IPS-15b (cell line): ENCODE measurements at regions not wholly inside any gene's neighbourhood (a gene's known extent, or its start where the extent isn't known, plus 50 kb on each side); places are given as distances from the start of the nearest gene placed in this dataset.
"Not testable (repeated sequence)": the region's sequence is repeated elsewhere in the genome, so short reads cannot be mapped to it uniquely, and the experiment has no call there.

Source experiments
- H3K27me3 ChIP-seq: one replicate; pipeline ENCODE4 v1.6.1; 2013; ENCODE audit warnings: low read length; ENCODE audit not compliant: control insufficient read depth, insufficient read depth
- H3K36me3 ChIP-seq: one replicate; pipeline ENCODE4 v1.6.1; 2013; ENCODE audit warnings: low read length; ENCODE audit not compliant: control insufficient read depth, insufficient read depth
- H3K4me1 ChIP-seq: one replicate; pipeline ENCODE4 v1.6.1; 2013; ENCODE audit warnings: mild to moderate bottlenecking, low read length; ENCODE audit not compliant: control insufficient read depth, insufficient read depth
- H3K4me3 ChIP-seq: one replicate; pipeline ENCODE4 v1.5.1; 2013; ENCODE audit warnings: low read depth, low read length
- H3K9ac ChIP-seq: one replicate; pipeline ENCODE4 v1.6.1; 2013; ENCODE audit warnings: low read depth, mild to moderate bottlenecking, low read length
- H3K9me3 ChIP-seq: one replicate; pipeline ENCODE4 v1.6.1; 2013; ENCODE audit warnings: mild to moderate bottlenecking, low read length; ENCODE audit not compliant: control insufficient read depth, insufficient read depth

DNA sequence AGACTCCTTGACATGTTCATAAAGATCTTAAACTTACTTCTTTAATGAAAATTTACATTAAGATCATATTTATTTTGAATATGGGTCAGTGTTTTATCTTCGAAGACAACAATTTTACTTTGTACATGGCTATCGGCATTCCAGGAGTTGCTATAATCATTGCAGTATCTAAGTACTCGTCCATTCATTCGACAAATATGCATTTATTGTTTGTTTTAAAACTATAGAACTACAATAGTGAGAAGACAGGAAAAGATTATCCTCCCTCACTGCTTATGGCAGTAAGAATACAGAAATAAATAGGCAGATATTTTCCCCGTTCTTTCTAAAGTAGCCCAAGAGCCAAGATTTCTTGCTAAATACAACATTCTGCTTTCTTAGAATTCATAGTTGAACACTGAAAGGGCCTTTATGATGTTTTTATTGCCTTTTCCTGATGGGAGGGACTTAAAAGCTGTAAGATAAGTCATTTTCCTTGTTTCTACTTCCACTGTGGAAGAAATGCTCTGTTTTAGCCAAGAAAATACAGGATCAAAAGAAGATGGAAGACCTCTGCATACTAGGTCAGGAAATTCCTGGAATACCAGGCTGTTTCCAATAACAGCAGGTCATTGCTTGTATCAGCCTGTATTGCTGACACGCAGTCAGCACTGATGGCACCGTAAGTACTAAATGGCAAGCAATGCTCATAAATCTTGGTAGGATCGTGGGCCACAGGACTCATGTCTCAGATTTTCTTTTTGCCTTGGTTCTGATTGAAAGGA, 521.0 kb upstream of the ATP2B1 start:
- Histone ChIP-seq H3K9ac (no peak overlapping the region), H3K27me3 (no peaks in the 10 kb centered on the region), H3K4me3 (no peak overlapping the region), H3K36me3 (no peaks in the 10 kb centered on the region), H3K4me1 (no peaks in the 10 kb centered on the region), H3K9me3 (no peaks in the 10 kb centered on the region)

DNA sequence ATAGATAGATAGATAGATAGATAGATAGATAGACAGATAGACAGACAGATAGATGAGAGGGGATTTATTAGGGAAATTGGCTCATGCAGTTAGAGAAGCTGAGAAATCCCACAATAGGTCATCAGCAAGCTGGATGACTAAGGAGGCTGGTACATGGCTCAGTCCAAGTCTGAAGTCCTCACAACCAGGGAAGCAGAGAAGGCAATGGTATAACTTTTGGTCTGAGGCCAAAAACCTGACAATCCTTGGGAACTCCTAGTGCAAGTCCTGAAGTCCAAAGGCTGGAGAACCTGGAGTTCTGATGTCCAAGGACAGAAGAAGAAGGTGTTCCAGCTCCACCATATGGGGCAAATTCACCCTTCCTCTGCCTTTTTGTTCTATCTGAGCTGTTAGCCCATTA, 517.6 kb upstream of the ATP2B1 start:
- Histone ChIP-seq H3K27me3 (no peaks in the 10 kb centered on the region), H3K4me3 (no peak overlapping the region), H3K9ac (no peak overlapping the region), H3K4me1 (no peaks in the 10 kb centered on the region), H3K36me3 (no peaks in the 10 kb centered on the region), H3K9me3 (no peaks in the 10 kb centered on the region)

DNA sequence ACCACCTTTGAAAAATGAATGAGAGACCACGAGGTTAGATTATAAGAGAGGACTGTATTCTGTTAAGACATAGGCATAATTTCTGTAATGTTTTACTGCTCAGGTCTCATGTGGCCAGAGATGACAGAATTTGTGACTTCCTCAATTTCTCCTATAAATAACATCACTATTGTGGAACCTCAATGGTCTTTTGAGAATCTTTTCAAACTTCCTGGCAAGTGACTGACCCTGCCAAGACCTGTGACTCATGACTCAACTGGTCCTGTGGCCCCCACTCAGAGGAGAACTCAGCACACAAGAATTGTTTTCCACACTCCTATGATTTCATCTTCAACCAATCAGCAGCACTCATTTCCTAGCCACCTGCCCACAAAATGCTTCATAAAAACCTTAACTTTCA, 508.2 kb upstream of the ATP2B1 start:
- H3K9me3 ChIP-seq = no peaks in the 10 kb centered on the region
- no peaks in the 10 kb centered on the region for H3K36me3 ChIP-seq
- no peak overlapping the region for H3K4me3 ChIP-seq
- H3K4me1 ChIP-seq = no peaks in the 10 kb centered on the region
- no peak overlapping the region for H3K9ac ChIP-seq
- H3K27me3 ChIP-seq = no peaks in the 10 kb centered on the region

DNA sequence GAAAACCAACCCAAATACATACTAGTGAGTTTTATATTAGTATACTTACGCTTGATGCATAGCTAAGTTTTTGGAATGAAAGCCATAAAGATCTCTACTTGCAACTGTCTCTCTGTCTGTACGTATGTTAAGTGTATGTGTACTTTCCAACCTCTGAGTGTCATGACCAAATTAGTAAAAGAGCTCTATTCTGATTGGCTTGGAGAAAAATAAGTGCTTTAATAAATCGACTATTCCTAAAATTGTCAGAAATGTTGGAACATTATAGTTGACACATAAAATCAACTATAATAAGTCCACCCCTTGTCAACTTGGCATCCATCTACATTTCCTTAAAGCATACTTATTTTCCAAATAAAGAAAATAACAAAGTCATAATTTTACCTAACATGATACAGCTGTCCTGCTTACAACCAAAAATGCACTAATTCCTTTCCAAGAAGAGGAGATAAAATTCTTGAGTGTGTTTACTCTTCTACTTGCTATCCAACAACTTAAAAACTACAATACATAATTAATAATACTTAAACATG, 507.4 kb upstream of the ATP2B1 start:
- no peaks in the 10 kb centered on the region for H3K4me1 ChIP-seq
- no peaks in the 10 kb centered on the region for H3K9me3 ChIP-seq
- H3K4me3 ChIP-seq = no peak overlapping the region
- no peaks in the 10 kb centered on the region for H3K36me3 ChIP-seq
- no peak overlapping the region for H3K9ac ChIP-seq
- H3K27me3 ChIP-seq = no peaks in the 10 kb centered on the region

DNA sequence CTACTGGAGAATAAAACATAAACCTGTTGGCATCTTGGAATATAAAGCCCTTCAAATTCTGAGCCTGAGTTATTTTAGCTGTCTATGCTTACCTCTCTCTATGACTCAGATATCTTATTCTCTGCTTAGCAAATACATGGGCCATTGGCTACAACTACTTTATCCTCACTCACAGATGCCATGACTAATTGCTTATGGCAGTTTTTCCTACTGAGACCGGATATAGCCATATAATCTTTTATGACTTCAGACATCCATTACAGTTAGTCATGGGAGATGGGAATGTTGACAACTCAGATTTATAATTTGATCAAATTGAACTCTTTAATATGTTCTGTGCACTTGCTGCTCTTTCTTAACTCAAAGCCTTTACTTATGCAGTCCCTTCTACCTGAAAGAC, 502.4 kb upstream of the ATP2B1 start:
- H3K9me3 ChIP-seq = peaks cover 3% of the 10 kb centered on the region
- H3K9ac ChIP-seq = no peak overlapping the region
- H3K4me1 ChIP-seq = no peaks in the 10 kb centered on the region
- no peaks in the 10 kb centered on the region for H3K27me3 ChIP-seq
- no peaks in the 10 kb centered on the region for H3K36me3 ChIP-seq
- no peak overlapping the region for H3K4me3 ChIP-seq

DNA sequence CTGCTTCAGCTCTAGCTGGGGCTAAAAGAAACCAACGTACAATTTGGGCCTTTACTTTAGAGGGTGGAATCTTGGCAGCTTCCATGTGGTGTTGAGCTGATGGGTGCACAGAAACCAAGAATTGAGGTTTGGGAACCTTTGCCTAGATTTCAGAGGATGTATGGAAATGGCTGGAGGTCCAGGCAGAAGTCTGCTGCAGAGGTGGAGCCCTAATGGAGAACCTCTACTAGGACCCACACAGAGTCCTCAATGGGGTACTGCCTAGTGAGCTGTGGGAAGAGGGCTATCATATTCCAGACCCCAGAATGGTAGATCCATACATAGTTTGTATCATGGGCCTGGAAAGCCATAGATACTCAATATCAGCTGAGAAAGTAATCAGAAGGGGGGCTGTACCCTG, 500.4 kb upstream of the ATP2B1 start:
- Histone ChIP-seq H3K4me3 (no peak overlapping the region), H3K9ac (no peak overlapping the region), H3K4me1 (no peaks in the 10 kb centered on the region), H3K27me3 (no peaks in the 10 kb centered on the region), H3K36me3 (no peaks in the 10 kb centered on the region), H3K9me3 (peaks cover 3% of the 10 kb centered on the region)

DNA sequence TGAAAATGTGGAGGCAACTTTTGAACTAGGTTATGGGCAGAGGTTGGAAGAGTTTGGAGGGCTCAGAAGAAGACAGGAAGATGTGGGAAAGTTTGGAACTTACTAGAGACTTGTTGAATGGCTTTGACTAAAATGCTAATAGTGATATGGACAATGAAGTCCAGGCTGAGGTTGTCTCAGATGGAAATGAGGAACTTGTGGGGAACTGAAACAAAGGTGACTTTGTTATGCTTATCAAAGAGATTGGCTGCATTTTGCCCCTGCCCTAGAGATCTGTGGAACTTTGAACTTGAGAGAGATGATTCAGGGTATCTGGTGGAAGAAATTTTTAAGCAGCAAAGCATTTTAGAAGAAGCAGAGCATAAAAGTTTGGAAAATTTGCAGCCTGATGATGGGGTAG, 499.7 kb upstream of the ATP2B1 start:
- H3K9ac ChIP-seq, H3K4me1 ChIP-seq, H3K36me3 ChIP-seq, H3K27me3 ChIP-seq, H3K9me3 ChIP-seq, H3K4me3 ChIP-seq: not testable (repeated sequence)

DNA sequence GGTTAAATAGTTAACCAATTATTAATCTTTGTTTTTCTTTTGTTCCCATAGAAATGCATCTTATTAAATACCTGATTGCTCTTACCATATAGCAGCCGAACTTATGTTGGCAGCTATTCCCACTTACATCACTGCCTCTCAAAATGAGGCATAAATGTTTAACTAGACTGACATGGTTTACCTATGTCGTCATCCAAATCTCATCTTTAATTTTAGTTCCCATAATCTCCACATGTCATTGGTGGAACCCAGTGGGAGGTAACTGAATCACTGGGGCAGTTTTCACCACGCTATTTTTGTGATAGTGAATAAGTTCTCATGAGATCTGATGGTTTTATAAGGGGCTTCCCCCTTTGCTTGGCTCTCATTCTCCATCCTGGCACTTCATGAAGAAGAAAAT, 499.2 kb upstream of the ATP2B1 start:
- Histone ChIP-seq H3K9ac (no peak overlapping the region), H3K27me3 (no peaks in the 10 kb centered on the region), H3K9me3 (peaks cover 3% of the 10 kb centered on the region), H3K4me1 (no peaks in the 10 kb centered on the region), H3K36me3 (no peaks in the 10 kb centered on the region), H3K4me3 (no peak overlapping the region)

DNA sequence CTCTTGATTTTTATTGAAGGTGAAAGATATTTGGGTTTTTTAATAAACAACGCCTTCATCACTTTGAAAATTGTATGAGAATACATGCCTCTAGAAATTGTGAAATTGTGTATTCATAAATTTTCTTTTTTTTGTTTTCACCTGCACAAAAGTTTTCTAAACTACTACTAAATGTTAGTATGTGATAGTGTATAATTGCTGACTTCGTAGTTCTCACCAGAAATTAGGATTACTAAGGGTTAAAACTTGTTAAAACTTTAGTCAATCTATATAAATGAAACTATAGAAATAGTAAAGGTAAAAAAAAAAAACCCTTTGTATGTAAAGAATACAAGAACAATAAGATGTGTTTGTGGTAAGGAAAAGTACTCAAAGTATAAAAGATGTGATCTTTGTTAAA, 496.5 kb upstream of the ATP2B1 start:
- Histone ChIP-seq H3K9ac (no peak overlapping the region), H3K4me1 (no peaks in the 10 kb centered on the region), H3K36me3 (no peaks in the 10 kb centered on the region), H3K9me3 (peaks cover 3% of the 10 kb centered on the region), H3K27me3 (no peaks in the 10 kb centered on the region), H3K4me3 (no peak overlapping the region)

DNA sequence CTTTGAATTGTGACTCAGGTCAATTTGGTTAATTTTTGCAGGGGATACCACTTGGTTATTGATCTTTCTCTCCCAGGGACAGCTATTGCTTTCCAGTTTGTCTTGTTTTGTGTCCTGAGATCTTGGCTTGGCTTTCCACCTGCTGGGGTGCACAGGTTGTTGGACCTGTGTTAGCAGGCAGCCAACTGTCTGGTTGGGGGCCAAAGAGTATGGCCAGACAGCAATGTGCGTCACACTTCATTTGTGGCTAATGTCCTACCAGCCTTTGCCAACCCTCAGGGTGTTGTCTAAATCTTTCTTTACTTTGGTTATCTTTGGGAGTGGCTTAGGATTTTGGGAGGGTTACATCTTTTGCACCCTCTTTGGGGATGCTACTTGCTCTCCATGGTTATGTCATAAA, 494.9 kb upstream of the ATP2B1 start:
- no peak overlapping the region for H3K9ac ChIP-seq
- no peaks in the 10 kb centered on the region for H3K4me1 ChIP-seq
- H3K4me3 ChIP-seq = no peak overlapping the region
- H3K27me3 ChIP-seq = no peaks in the 10 kb centered on the region
- no peaks in the 10 kb centered on the region for H3K36me3 ChIP-seq
- H3K9me3 ChIP-seq = no peaks in the 10 kb centered on the region

DNA sequence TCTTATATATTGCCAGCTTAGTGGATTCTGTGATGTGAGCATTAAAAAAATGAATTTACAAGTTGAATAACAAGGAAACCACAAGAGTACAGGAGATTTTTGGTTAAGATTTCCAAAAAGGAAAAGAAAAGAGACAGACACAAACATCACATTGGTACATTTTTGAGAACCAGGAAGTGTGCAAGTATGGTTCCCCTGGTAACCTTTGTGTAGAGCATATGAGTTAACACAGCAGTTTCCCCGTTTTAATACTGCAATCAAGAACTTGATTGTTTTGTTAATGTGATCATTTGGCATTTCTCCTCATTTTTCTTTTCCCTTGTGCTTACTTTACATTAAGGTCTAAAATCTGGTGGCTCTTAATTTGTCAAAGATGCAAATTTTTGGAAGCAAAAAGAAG, 490.4 kb upstream of the ATP2B1 start:
- H3K9me3 ChIP-seq = no peaks in the 10 kb centered on the region
- no peak overlapping the region for H3K9ac ChIP-seq
- no peaks in the 10 kb centered on the region for H3K36me3 ChIP-seq
- H3K27me3 ChIP-seq = no peaks in the 10 kb centered on the region
- H3K4me3 ChIP-seq = no peak overlapping the region
- H3K4me1 ChIP-seq = no peaks in the 10 kb centered on the region

DNA sequence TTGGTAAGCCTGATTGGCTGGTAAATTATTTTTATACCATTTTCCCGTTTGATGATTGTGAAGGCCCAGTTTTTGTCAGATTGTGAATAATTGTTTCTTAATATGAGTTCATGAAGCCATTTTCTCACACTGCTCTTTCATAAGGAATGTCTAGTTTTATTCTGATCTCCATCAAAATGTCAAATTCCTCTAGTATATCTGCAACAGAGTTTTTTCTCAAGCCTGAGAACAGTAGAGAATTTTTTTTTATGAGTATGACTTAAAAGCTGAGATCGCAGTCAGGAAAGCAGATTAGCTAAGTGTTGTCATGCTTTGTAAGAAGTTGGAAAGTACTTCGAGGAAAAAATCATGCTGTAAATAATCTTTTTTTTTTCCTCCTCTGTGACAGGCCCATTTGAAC, 484.9 kb upstream of the ATP2B1 start:
- H3K4me1 ChIP-seq = no peaks in the 10 kb centered on the region

More for the DNA sequence above, 484.9 kb upstream of the ATP2B1 start:
- Histone ChIP-seq H3K36me3 (no peaks in the 10 kb centered on the region), H3K4me3 (no peak overlapping the region), H3K9ac (no peak overlapping the region), H3K27me3 (no peaks in the 10 kb centered on the region), H3K9me3 (no peaks in the 10 kb centered on the region)
